ENCODE measurements at regions not wholly inside any gene's neighbourhood (a gene's known extent, or its start where the extent isn't known, plus 50 kb on each side); places are given as distances from the start of the nearest gene placed in this dataset.

DNA sequence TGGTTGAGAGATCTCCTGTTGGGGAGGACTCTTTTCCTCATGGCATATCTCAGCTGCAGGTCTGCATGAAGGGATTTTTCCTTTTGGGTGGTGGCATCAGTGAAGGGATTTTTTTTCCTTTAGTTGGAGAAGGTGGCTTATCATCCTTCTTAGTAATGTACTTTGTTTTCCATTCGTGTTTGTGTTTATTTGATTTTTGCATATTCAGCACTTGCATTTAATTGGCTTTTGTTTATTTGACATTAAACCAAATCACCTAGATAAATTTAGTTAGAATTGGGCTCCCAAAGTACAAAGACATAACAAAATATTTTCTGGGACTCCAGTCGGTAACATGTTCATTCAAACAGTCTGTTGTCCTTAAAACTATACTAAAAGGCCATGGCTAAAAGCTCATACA lies 56.2 kb upstream of the MANEA start:
- Histone ChIP-seq H3K4me3 (ENCODE audit: low read depth, low read length) (no peak overlapping the region), H3K4me1 (ENCODE audit: control insufficient read depth, insufficient read depth, low read length) (peaks cover 21% of the 10 kb centered on the region), H3K36me3 (ENCODE audit: control insufficient read depth, insufficient read depth, low read length) (no peaks in the 10 kb centered on the region), H3K9me3 (ENCODE audit: control insufficient read depth, insufficient read depth, low read depth, low read length) (peaks cover 8% of the 10 kb centered on the region; the same call in 1 of the 2 replicates), H3K9ac (ENCODE audit: low read length) (no peak overlapping the region), H3K27ac (ENCODE audit: low read depth, low read length) (no peak overlapping the region), H3K27me3 (ENCODE audit: control insufficient read depth, insufficient read depth, low read length) (no peaks in the 10 kb centered on the region)
